ENCODE measurements at regions not wholly inside any gene's neighbourhood (a gene's known extent, or its start where the extent isn't known, plus 50 kb on each side); places are given as distances from the start of the nearest gene placed in this dataset.

DNA sequence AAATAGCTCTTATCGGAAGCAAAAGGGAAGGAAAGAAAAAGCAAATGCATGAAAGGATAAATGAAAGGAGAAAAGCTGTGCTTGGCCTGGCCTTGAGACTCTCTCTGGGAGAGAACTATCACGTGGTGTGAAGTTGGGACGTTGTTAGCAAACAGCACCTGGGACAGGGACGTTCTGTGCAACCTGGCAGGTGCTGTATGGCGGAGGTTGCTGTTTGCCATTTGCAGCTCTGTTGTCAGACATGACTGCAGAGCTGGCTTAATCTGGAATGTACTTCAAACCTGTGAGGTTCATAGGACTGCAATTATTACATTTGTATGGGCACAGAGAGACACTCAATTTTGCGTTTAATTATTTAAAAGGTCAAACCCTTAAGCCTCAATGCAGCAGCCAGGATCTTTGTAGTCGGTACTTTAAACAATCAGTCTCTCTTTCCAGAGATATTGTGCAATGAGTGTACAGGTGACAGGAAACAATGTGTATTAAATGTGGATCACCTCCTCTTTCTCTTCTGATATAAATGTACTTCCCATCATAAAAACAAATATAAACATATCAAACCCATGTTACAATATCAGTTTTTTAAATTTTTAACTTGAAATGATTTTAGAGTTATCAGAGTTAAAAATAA lies 800.5 kb upstream of the KCND2 start:
- TF ChIP-seq, protein P1, sequence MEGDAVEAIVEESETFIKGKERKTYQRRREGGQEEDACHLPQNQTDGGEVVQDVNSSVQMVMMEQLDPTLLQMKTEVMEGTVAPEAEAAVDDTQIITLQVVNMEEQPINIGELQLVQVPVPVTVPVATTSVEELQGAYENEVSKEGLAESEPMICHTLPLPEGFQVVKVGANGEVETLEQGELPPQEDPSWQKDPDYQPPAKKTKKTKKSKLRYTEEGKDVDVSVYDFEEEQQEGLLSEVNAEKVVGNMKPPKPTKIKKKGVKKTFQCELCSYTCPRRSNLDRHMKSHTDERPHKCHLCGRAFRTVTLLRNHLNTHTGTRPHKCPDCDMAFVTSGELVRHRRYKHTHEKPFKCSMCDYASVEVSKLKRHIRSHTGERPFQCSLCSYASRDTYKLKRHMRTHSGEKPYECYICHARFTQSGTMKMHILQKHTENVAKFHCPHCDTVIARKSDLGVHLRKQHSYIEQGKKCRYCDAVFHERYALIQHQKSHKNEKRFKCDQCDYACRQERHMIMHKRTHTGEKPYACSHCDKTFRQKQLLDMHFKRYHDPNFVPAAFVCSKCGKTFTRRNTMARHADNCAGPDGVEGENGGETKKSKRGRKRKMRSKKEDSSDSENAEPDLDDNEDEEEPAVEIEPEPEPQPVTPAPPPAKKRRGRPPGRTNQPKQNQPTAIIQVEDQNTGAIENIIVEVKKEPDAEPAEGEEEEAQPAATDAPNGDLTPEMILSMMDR (IDR thresholded peaks at IDR 0.05), result no peak
- TF ChIP-seq SMC3 (IDR thresholded peaks at IDR 0.05) (no peak), RAD21 (conservative IDR thresholded peaks at IDR 0.05 in 1 of 2, IDR thresholded peaks at IDR 0.05 in 1 of 2) (no peak), POLR2A (IDR thresholded peaks at IDR 0.05; ENCODE audit: low read length) (no peak), JUNB (IDR thresholded peaks at IDR 0.05) (no peak), EP300 (IDR thresholded peaks at IDR 0.05) (no peak), NR3C1 (IDR thresholded peaks at IDR 0.05) (no peak), CHD2 (IDR thresholded peaks at IDR 0.05; ENCODE audit: low read length, partially characterized antibody) (no peak), CEBPB (IDR thresholded peaks at IDR 0.05) (no peak), EHMT2 (IDR thresholded peaks at IDR 0.05; ENCODE audit: low read depth) (no peak)
- TF ChIP-seq, protein P2, sequence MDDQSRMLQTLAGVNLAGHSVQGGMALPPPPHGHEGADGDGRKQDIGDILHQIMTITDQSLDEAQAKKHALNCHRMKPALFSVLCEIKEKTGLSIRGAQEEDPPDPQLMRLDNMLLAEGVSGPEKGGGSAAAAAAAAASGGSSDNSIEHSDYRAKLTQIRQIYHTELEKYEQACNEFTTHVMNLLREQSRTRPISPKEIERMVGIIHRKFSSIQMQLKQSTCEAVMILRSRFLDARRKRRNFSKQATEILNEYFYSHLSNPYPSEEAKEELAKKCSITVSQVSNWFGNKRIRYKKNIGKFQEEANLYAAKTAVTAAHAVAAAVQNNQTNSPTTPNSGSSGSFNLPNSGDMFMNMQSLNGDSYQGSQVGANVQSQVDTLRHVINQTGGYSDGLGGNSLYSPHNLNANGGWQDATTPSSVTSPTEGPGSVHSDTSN (IDR thresholded peaks at IDR 0.05), result no peak
- TF ChIP-seq, protein P3, sequence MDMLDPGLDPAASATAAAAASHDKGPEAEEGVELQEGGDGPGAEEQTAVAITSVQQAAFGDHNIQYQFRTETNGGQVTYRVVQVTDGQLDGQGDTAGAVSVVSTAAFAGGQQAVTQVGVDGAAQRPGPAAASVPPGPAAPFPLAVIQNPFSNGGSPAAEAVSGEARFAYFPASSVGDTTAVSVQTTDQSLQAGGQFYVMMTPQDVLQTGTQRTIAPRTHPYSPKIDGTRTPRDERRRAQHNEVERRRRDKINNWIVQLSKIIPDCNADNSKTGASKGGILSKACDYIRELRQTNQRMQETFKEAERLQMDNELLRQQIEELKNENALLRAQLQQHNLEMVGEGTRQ (IDR thresholded peaks at IDR 0.05), result no peak
- TF ChIP-seq, protein P4, sequence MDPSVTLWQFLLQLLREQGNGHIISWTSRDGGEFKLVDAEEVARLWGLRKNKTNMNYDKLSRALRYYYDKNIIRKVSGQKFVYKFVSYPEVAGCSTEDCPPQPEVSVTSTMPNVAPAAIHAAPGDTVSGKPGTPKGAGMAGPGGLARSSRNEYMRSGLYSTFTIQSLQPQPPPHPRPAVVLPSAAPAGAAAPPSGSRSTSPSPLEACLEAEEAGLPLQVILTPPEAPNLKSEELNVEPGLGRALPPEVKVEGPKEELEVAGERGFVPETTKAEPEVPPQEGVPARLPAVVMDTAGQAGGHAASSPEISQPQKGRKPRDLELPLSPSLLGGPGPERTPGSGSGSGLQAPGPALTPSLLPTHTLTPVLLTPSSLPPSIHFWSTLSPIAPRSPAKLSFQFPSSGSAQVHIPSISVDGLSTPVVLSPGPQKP (IDR thresholded peaks at IDR 0.05; ENCODE audit: low read depth, low read length), result no peak
